ENCODE measurements at regions not wholly inside any gene's neighbourhood (a gene's known extent, or its start where the extent isn't known, plus 50 kb on each side); places are given as distances from the start of the nearest gene placed in this dataset.

- peak in 1 of 2 experiments; percentile 24; a peak in 1 of 4 replicates for TF ChIP-seq BHLHE40 (IDR thresholded peaks at IDR 0.05; ENCODE audit: borderline replicate concordance in 1 of 2, low read depth in 2 of 2, low read length in 1 of 2)
- TF ChIP-seq BRCA1 (IDR thresholded peaks at IDR 0.05; ENCODE audit: low read depth, low read length) = no peak
- TF ChIP-seq IRF4 (IDR thresholded peaks at IDR 0.05; ENCODE audit: low read depth, low read length) = peak; percentile 60; the same call in 1 of the 2 replicates
- peak; percentile 44; the same call in 1 of the 2 replicates for TF ChIP-seq RELB (IDR thresholded peaks at IDR 0.05; ENCODE audit: low read depth)
- peak; percentile 69 for TF ChIP-seq JUNB (IDR thresholded peaks at IDR 0.05)
- no peak for TF ChIP-seq IRF3 (IDR thresholded peaks at IDR 0.05)
Observed at GRCh38 chr5:116673453-116673852, 98.8 kb upstream of the SEMA6A start (continued).

GRCh38 chr5:116672203-116672602 is 97.6 kb upstream of the SEMA6A start:
- DNase-seq (ENCODE audit: low read depth, low spot score) = no peak
- TF ChIP-seq SREBF1 (IDR thresholded peaks at IDR 0.05; ENCODE audit: low read length) (no peak), SREBF2 (IDR thresholded peaks at IDR 0.05; ENCODE audit: low read length) (no peak), GABPA (IDR thresholded peaks at IDR 0.05; ENCODE audit: low read depth) (no peak)
- Histone ChIP-seq H4K20me1 (ENCODE audit: control insufficient read depth, insufficient read depth) (no peaks in the 10 kb centered on the region), H3K4me2 (ENCODE audit: control insufficient read depth, insufficient read depth) (no peak overlapping the region), H3K9me3 (replicated peaks; ENCODE audit: control insufficient read depth, insufficient read depth, low read length) (peaks cover 5% of the 10 kb centered on the region; the same call in 2 of the 3 replicates), H3K4me1 (ENCODE audit: control insufficient read depth, insufficient read depth, low read length) (peaks cover 42% of the 10 kb centered on the region), H3K9ac (ENCODE audit: control insufficient read depth, insufficient read depth, low read length) (no peak overlapping the region), H3K27ac (ENCODE audit: control insufficient read depth, insufficient read depth) (no peak overlapping the region), H3K36me3 (ENCODE audit: control insufficient read depth in 2 of 2, insufficient read depth in 2 of 2, low read length in 1 of 2) (no peaks in the 10 kb centered on the region), H3K4me3 (no peak overlapping the region), H2AFZ (ENCODE audit: control insufficient read depth, low read depth, low read length) (no peak overlapping the region), H3K27me3 (replicated peaks in 1 of 2; ENCODE audit: control insufficient read depth in 2 of 2, insufficient read depth in 2 of 2, low read length in 1 of 2) (no peaks in the 10 kb centered on the region), H3K79me2 (ENCODE audit: control insufficient read depth, insufficient read depth, low read length) (no peaks in the 10 kb centered on the region)
- no peak for FAIRE-seq
- ChIA-PET POLR2A (interaction anchor here (1.0 to 6.9 kb wide), 10 partner anchors 10 to 95 kb away, joined by 3 to 49 read pairs (median 10); no protein-coding TSS in a partner anchor), RAD21 (ENCODE audit: unreplicated experiment) (interaction anchor here (0.6 to 11.9 kb wide), 18 partner anchors 9 to 276 kb away, joined by 3 to 179 read pairs (median 6); partner anchors contain the start of gene SEMA6A), SMC1A (ENCODE audit: uncharacterized antibody, unreplicated experiment) (interaction anchor here (0.6 to 19.1 kb wide), 21 partner anchors 9 to 213 kb away, joined by 3 to 394 read pairs (median 13); partner anchors contain the start of gene SEMA6A), CTCF (interaction anchor here (0.7 to 4.9 kb wide), 14 partner anchors 8 to 296 kb away, joined by 3 to 20 read pairs (median 6); partner anchors contain the start of gene SEMA6A)
- BruUV-seq (replicated peaks) = no TSS peak
- intact Hi-C loops (cut with micrococcal nuclease; ENCODE audit: unreplicated experiment) = loop anchor here (5.0 kb wide), 1 partner anchor 35 kb away; no protein-coding TSS in a partner anchor
- no peak for ATAC-seq
- in situ Hi-C loops (cut with MboI) = no loop called here

Measured in GM12878 (cell line).